ENCODE measurements at regions not wholly inside any gene's neighbourhood (a gene's known extent, or its start where the extent isn't known, plus 50 kb on each side); places are given as distances from the start of the nearest gene placed in this dataset.

DNA sequence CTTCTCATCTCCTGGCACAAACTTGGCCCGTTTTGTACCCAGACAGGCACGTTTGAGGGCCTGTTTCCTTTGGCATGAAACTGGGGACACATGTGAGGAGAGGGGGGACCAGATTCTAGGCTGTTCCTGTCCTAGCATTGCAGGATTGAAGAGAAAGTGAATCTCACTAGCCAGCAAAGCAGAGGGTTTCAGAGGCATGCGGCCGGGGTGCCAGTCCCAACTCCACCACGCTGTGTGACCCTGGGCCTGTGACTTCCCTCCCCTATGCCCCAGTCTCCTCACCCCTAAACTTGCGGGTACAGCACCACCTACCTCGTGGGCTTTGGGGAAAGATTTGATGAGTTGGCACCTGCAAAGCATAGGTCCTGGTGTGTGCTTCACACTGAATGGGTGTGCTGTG, 53.5 kb upstream of the CIBAR2 start:
- Histone ChIP-seq H3K4me3 (ENCODE audit: low read depth, low read length) (no peak overlapping the region), H3K36me3 (ENCODE audit: control insufficient read depth, insufficient read depth, low read length) (no peaks in the 10 kb centered on the region), H3K27me3 (ENCODE audit: control insufficient read depth, insufficient read depth, low read length) (no peaks in the 10 kb centered on the region)
- no peak for DNase-seq (ENCODE audit: low read depth)
- TF ChIP-seq, protein P1, sequence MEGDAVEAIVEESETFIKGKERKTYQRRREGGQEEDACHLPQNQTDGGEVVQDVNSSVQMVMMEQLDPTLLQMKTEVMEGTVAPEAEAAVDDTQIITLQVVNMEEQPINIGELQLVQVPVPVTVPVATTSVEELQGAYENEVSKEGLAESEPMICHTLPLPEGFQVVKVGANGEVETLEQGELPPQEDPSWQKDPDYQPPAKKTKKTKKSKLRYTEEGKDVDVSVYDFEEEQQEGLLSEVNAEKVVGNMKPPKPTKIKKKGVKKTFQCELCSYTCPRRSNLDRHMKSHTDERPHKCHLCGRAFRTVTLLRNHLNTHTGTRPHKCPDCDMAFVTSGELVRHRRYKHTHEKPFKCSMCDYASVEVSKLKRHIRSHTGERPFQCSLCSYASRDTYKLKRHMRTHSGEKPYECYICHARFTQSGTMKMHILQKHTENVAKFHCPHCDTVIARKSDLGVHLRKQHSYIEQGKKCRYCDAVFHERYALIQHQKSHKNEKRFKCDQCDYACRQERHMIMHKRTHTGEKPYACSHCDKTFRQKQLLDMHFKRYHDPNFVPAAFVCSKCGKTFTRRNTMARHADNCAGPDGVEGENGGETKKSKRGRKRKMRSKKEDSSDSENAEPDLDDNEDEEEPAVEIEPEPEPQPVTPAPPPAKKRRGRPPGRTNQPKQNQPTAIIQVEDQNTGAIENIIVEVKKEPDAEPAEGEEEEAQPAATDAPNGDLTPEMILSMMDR (IDR thresholded peaks at IDR 0.05; ENCODE audit: insufficient read depth, low read depth, low read length), result no peak
- POLR2A ChIA-PET, result no interaction called here
- CTCF ChIA-PET, result interaction anchor here (0.9 to 3.7 kb wide), 2 partner anchors 51 to 79 kb away, joined by 4 to 14 read pairs; no protein-coding TSS in a partner anchor

DNA sequence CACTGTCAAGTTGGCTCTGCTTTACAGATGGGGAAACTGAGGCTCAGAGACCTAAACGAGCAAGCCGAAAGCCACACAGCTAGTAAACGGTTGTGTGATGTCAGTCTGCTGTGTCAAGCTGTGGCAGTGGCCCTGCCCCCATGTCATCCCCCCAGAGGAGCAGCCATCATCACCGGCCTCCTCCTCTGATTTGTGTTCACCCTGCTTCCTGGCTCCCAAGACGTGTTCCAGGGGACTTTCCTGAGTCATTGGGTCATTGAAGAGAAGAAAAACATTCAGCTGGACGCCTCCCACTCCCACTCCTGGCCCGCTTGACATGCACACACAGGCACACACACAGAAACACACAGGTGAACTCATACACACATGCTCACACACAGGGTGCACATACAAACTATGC, 54.0 kb upstream of the CIBAR2 start:
- no peaks in the 10 kb centered on the region for H3K27me3 ChIP-seq (ENCODE audit: control insufficient read depth, insufficient read depth, low read length)
- ChIA-PET CTCF (no interaction called here), POLR2A (no interaction called here)
- no peak for DNase-seq (ENCODE audit: low read depth)
- H3K4me3 ChIP-seq (ENCODE audit: low read depth, low read length), result no peak overlapping the region
- TF ChIP-seq, protein P1 (IDR thresholded peaks at IDR 0.05; ENCODE audit: insufficient read depth, low read depth, low read length), result no peak
- H3K36me3 ChIP-seq (ENCODE audit: control insufficient read depth, insufficient read depth, low read length), result no peaks in the 10 kb centered on the region

DNA sequence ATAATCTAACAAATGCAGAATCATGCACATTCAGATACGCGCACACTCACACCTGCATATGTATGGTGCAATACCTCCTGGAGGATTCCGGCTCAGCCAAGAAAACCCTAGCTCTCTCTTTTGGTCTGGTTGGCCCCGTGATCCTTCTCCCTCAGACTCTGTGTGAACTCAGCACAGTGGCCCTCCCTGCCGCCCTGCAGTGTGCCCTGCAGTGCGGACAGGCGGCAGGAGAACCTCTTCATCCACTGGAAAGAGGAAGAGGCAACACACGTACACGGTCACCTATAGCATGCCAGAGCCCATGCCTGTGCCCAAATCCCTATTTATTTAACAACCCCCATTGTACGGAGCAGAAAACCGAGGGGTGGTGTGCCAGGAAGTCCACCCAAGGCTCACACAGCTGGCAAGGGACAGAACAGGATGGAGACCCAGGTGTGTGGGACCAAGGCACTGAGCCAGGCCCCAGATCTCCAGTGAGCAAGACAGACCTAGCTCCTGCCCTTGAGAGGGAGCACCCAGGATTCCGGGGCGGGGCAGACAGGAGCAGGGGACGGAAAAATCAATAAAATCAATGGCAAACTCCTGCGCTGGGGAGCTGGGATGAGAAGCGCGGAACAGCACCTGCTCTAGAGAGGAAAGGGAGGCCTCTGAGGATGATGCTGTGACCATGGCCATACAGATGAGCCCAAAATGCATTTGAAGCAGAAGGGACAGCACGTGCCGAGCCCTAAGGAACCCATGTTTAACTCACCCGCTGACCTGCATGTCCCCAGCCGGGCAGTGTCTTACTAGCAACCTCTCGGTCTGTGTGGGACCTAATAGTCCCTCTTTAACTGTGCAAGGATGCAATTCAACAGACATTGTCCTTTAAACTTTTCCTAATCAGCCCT, 54.7 kb upstream of the CIBAR2 start:
- Histone ChIP-seq H3K4me3 (ENCODE audit: low read depth, low read length) (no peak overlapping the region), H3K27me3 (ENCODE audit: control insufficient read depth, insufficient read depth, low read length) (no peaks in the 10 kb centered on the region), H3K36me3 (ENCODE audit: control insufficient read depth, insufficient read depth, low read length) (no peaks in the 10 kb centered on the region)
- CTCF ChIA-PET, result no interaction called here
- DNase-seq (ENCODE audit: low read depth), result no peak
- TF ChIP-seq, protein P1 (IDR thresholded peaks at IDR 0.05; ENCODE audit: insufficient read depth, low read depth, low read length), result no peak
- POLR2A ChIA-PET, result no interaction called here

DNA sequence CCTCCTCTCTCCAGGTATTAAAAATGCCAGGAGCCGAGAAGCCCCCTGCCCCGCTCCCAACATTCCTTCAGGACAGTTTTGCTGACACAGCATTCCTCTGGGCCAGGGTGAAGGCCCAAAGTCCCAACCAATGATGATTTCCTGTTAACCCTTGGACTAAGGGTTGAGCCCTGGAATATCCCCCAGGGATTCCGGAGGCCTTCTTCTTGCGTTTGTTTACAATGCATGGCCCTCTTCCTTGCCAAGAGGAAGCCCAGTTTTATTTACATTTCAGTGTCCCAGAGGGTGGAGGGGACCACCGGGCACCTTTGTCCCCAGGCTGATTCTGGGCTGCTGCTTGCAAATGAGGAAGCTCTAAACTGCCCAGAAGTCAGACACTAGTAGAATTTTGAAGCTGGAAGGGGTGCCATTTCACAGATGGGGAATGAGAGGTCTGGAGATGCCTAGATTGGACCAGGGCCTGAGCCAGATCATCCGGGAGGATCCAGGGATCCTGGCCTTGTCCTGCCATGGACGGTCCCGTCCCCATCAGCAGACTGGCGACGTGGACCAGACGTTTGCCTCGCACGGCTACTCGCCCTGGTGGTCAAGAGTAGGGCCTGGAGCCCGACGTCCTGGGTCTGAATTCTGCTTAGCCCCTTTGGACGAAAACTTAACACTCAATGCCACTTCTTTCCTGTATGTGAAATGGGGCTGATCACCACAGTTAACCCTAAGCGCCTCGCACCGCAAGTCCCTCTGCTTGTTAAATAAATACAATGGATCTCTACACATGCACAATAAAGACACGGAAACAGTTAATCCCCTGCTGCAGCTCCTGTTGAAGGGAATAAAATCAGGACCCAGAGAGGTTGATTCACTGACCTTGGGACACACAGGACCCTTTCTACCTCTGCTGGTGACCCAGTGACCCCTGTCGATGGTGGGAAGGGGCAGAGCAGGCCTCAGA, 55.6 kb upstream of the CIBAR2 start:
- Histone ChIP-seq H3K27me3 (ENCODE audit: control insufficient read depth, insufficient read depth, low read length) (no peaks in the 10 kb centered on the region), H3K36me3 (ENCODE audit: control insufficient read depth, insufficient read depth, low read length) (no peaks in the 10 kb centered on the region), H3K4me3 (ENCODE audit: low read depth, low read length) (no peak overlapping the region)
- CTCF ChIA-PET, result interaction anchor here (0.8 to 1.0 kb wide), 2 partner anchors 53 to 85 kb away, joined by 3 to 4 read pairs; no protein-coding TSS in a partner anchor
- POLR2A ChIA-PET, result no interaction called here
- TF ChIP-seq, protein P1 (IDR thresholded peaks at IDR 0.05; ENCODE audit: insufficient read depth, low read depth, low read length), result no peak
- no peak for DNase-seq (ENCODE audit: low read depth)

All from BJ (cell line).